GM12872 (cell line): ENCODE measurements at regions not wholly inside any gene's neighbourhood (a gene's known extent, or its start where the extent isn't known, plus 50 kb on each side); places are given as distances from the start of the nearest gene placed in this dataset.

ENCODE experiments used
- CTCF ChIP-seq: IDR thresholded peaks from 3 replicates; pipeline ENCODE4 v1.5.1; 2011; ENCODE audit warnings: low read depth, mild to moderate bottlenecking, low read length, moderate library complexity; ENCODE audit not compliant: insufficient read depth

GRCh38 chr2:147398301-147398700, 446.5 kb upstream of the ACVR2A start:
- no peak for TF ChIP-seq CTCF

- no peak for TF ChIP-seq CTCF
Observed at GRCh38 chr2:147396890-147397289, 447.9 kb upstream of the ACVR2A start.

DNA sequence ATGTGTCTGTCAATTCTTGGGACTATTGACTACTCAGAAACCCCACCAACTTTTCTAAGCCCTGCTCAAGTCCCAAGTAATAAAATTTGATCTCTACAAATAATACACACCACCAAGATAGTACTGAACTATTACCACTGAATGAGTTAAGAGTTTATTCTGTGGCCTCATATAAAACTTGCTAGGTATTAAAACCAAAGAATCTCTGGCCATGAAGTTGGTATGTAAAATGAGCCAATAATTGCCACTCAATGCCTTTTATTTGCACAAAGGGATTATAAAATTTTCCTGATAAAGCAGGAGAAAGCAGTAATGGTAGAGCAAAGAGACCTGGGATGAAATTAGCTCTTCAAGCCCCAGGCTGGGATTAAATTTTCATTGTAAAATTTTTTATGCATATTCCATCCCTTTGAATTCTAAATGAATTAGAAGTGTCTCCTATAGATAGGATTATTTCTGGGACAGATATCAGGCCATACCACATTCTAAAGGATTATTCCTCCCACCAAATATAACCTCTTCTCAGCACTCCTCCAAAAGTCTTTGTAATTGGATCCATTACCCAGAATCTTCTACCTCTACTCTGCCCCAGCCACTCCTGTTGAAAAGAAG, 450.5 kb upstream of the ACVR2A start:
- no peak for TF ChIP-seq CTCF

GRCh38 chr2:147392180-147392579, 452.6 kb upstream of the ACVR2A start:
- TF ChIP-seq CTCF: no peak

DNA sequence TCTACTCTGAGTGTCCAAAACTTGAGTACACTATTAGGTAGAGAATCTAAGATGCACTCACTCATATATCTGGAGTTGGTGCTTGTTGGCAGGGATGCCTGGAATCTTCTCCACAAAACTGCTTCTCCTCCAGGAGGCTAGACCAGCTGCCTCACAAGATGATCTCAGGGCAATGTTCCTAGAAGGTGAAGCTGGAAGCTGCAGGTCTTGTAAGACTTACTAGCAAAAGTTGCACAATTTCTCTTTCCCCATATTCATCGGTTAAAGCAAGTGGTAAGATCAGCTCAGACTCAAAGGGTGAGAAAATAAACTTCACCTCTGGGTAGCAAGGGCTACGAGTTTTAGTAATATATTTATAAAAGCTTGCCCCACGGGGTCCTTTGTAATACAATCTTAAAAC, 454.4 kb upstream of the ACVR2A start:
- TF ChIP-seq CTCF: no peak

- TF ChIP-seq CTCF: no peak
Observed at GRCh38 chr2:147389218-147389617, 455.6 kb upstream of the ACVR2A start.

DNA sequence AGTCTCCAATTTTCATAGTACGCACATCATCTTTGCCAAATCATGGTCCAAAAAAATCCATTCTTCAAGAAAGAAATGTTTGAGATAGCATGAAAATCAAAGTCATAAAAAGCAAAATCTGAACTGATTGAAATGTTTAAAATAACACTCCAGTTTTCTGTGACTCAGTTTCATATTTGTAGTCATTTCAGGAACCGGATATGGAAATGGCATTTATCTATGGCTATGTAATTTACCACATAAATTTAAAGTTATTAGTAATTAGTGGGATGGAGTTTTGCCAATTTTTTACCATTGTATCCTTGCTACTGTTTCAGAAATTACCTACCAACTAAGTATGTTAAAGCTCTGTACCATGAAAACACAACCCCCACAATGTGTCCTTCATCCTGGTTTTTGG, 456.6 kb upstream of the ACVR2A start:
- TF ChIP-seq CTCF: no peak

- no peak for TF ChIP-seq CTCF
Observed at GRCh38 chr2:147386284-147386683, 458.5 kb upstream of the ACVR2A start.
